ENCODE measurements at regions not wholly inside any gene's neighbourhood (a gene's known extent, or its start where the extent isn't known, plus 50 kb on each side); places are given as distances from the start of the nearest gene placed in this dataset.

DNA sequence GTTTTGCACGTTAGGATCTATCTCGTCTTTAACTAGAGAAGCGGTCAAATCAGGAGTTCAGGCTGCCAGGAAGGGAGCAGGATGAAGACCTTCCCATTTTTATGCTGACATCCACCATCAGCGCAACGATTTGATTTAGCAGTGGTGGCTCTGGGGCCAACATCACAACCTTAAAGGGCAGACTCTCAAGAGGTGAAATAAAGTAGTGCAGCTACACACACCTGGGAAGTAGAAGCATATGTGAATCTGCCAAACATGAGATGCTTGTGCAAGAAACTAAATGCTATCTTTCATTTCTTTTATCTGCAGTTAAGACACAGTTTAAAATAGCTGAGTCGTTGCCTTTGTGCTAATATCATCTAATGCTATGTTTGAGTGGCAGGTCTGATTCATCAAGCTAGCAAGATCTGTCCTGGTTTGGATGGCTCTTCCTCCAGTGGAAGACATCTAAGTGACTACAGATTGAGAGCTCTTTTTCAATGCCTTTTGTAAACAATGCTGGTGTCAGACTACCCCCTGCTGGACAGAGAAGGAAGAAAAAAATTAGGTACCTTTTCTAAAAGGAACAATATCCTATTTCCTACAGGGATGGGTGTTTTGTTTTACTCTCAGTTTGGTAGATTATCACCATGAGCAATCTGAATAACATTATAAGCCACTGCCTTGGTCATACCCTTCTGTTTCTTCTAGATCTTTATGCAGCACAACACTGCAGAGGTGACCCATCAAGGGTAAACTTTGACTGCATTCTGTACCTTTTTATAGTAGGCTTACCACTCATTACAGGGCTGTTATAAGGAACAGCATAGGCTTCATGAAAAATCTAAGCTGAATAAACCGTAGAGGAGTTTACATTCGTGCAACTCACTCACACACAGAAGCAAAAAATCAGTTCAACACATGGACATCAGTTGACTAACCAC, 171.6 kb upstream of the FBXL4 start (continued):
- TF ChIP-seq ZNF121 (CRISPR knock-in tag; conservative IDR thresholded peaks at IDR 0.05) (no peak), ZNF436 (CRISPR knock-in tag; IDR thresholded peaks at IDR 0.05) (no peak), KLF16 (IDR thresholded peaks at IDR 0.05) (0 out of 2 replicates have a peak, but pooled peaks have one; percentile 3), CTBP1 (IDR thresholded peaks at IDR 0.05; ENCODE audit: borderline replicate concordance) (no peak), BRD9 (IDR thresholded peaks at IDR 0.05; ENCODE audit: low read depth, partially characterized antibody) (no peak), HNRNPH1 (optimal IDR thresholded peaks at IDR 0.05; ENCODE audit: low read depth, low read length) (no peak), SIN3B (IDR thresholded peaks at IDR 0.05; ENCODE audit: low read depth) (no peak), NCOA2 (IDR thresholded peaks at IDR 0.05; ENCODE audit: partially characterized antibody in 2 of 2) (no peak), RFX5 (IDR thresholded peaks at IDR 0.05; ENCODE audit: low read depth, low read length) (no peak), RAD21 (CRISPR knock-in tag; conservative IDR thresholded peaks at IDR 0.05 in 1 of 2, IDR thresholded peaks at IDR 0.05 in 1 of 2) (peak; percentile 78 to 87), KAT2B (IDR thresholded peaks at IDR 0.05; ENCODE audit: low read depth, low read length) (no peak), SMC3 (conservative IDR thresholded peaks at IDR 0.05; ENCODE audit: insufficient read depth, low read depth, low read length) (peak; percentile 54; the same call in 1 of the 2 replicates), ZFP36 (IDR thresholded peaks at IDR 0.05; ENCODE audit: low read depth, low read length, partially characterized antibody) (no peak)
- TF ChIP-seq, protein P1, sequence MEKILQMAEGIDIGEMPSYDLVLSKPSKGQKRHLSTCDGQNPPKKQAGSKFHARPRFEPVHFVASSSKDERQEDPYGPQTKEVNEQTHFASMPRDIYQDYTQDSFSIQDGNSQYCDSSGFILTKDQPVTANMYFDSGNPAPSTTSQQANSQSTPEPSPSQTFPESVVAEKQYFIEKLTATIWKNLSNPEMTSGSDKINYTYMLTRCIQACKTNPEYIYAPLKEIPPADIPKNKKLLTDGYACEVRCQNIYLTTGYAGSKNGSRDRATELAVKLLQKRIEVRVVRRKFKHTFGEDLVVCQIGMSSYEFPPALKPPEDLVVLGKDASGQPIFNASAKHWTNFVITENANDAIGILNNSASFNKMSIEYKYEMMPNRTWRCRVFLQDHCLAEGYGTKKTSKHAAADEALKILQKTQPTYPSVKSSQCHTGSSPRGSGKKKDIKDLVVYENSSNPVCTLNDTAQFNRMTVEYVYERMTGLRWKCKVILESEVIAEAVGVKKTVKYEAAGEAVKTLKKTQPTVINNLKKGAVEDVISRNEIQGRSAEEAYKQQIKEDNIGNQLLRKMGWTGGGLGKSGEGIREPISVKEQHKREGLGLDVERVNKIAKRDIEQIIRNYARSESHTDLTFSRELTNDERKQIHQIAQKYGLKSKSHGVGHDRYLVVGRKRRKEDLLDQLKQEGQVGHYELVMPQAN (IDR thresholded peaks at IDR 0.05; ENCODE audit: borderline replicate concordance), result no peak
- TF ChIP-seq, protein P2, sequence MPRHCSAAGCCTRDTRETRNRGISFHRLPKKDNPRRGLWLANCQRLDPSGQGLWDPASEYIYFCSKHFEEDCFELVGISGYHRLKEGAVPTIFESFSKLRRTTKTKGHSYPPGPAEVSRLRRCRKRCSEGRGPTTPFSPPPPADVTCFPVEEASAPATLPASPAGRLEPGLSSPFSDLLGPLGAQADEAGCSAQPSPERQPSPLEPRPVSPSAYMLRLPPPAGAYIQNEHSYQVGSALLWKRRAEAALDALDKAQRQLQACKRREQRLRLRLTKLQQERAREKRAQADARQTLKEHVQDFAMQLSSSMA (CRISPR knock-in tag; IDR thresholded peaks at IDR 0.05), result no peak
- TF ChIP-seq, protein P3, sequence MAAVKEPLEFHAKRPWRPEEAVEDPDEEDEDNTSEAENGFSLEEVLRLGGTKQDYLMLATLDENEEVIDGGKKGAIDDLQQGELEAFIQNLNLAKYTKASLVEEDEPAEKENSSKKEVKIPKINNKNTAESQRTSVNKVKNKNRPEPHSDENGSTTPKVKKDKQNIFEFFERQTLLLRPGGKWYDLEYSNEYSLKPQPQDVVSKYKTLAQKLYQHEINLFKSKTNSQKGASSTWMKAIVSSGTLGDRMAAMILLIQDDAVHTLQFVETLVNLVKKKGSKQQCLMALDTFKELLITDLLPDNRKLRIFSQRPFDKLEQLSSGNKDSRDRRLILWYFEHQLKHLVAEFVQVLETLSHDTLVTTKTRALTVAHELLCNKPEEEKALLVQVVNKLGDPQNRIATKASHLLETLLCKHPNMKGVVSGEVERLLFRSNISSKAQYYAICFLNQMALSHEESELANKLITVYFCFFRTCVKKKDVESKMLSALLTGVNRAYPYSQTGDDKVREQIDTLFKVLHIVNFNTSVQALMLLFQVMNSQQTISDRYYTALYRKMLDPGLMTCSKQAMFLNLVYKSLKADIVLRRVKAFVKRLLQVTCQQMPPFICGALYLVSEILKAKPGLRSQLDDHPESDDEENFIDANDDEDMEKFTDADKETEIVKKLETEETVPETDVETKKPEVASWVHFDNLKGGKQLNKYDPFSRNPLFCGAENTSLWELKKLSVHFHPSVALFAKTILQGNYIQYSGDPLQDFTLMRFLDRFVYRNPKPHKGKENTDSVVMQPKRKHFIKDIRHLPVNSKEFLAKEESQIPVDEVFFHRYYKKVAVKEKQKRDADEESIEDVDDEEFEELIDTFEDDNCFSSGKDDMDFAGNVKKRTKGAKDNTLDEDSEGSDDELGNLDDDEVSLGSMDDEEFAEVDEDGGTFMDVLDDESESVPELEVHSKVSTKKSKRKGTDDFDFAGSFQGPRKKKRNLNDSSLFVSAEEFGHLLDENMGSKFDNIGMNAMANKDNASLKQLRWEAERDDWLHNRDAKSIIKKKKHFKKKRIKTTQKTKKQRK (IDR thresholded peaks at IDR 0.05; ENCODE audit: borderline replicate concordance, low read depth, low read length), result no peak
- TF ChIP-seq, protein P4, sequence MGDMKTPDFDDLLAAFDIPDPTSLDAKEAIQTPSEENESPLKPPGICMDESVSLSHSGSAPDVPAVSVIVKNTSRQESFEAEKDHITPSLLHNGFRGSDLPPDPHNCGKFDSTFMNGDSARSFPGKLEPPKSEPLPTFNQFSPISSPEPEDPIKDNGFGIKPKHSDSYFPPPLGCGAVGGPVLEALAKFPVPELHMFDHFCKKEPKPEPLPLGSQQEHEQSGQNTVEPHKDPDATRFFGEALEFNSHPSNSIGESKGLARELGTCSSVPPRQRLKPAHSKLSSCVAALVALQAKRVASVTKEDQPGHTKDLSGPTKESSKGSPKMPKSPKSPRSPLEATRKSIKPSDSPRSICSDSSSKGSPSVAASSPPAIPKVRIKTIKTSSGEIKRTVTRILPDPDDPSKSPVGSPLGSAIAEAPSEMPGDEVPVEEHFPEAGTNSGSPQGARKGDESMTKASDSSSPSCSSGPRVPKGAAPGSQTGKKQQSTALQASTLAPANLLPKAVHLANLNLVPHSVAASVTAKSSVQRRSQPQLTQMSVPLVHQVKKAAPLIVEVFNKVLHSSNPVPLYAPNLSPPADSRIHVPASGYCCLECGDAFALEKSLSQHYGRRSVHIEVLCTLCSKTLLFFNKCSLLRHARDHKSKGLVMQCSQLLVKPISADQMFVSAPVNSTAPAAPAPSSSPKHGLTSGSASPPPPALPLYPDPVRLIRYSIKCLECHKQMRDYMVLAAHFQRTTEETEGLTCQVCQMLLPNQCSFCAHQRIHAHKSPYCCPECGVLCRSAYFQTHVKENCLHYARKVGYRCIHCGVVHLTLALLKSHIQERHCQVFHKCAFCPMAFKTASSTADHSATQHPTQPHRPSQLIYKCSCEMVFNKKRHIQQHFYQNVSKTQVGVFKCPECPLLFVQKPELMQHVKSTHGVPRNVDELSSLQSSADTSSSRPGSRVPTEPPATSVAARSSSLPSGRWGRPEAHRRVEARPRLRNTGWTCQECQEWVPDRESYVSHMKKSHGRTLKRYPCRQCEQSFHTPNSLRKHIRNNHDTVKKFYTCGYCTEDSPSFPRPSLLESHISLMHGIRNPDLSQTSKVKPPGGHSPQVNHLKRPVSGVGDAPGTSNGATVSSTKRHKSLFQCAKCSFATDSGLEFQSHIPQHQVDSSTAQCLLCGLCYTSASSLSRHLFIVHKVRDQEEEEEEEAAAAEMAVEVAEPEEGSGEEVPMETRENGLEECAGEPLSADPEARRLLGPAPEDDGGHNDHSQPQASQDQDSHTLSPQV (IDR thresholded peaks at IDR 0.05), result no peak

Measured in K562 (cell line).